T-helper 22 cell (primary cell): ENCODE measurements at regions not wholly inside any gene's neighbourhood (a gene's known extent, or its start where the extent isn't known, plus 50 kb on each side); places are given as distances from the start of the nearest gene placed in this dataset.
"Not testable (repeated sequence)": the region's sequence is repeated elsewhere in the genome, so short reads cannot be mapped to it uniquely, and the experiment has no call there.

Experiments
- DNase-seq: peaks from one replicate; pipeline ENCODE4 v3.0.0-alpha.2; 2020; ENCODE audit warnings: low read depth

- no peak for DNase-seq
These were observed 121.1 kb downstream of the TRIM27 start for GRCh38 chr6:28802417-28803336.

DNA sequence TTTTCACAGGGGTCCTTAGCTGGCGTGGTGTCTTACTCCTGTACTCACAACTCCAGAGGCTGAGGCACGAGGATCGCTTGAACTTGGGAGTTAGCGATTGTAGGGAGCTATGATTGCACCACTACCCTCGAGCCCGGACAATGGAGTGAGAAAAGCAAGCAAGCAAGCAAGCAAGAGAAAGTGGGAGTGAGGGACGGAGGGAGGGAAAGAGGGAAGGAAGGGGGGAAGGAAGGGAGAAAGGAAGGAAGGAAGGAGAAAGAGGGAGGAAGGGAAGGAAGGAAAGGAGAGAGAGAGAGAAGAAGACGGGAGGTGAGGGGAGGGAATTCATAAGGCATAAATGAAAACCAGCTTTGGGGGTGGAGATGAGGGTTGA lies 120.5 kb downstream of the TRIM27 start:
- no peak for DNase-seq

GRCh38 chr6:28807682-28808280 lies 116.0 kb downstream of the TRIM27 start:
- DNase-seq = no peak

DNA sequence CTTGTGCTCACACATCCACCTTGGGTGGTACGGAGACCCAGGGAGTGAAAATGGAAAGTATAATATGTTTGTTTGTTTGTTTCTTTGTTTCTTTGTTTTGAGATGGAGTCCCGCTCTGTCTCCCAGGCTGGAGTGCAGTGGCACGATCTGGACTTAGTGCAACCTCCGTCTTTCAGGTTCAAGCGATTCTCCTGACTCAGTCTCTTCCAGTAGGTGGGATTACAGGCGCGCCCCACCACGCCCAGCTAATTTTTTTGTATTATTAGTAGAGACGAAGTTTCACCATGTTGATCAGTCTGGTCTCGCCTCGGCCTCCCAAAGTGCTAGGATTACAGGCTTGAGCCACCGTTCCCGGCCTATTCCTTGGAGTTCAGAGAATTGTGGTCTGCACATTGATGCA lies 115.4 kb downstream of the TRIM27 start:
- no peak for DNase-seq

DNA sequence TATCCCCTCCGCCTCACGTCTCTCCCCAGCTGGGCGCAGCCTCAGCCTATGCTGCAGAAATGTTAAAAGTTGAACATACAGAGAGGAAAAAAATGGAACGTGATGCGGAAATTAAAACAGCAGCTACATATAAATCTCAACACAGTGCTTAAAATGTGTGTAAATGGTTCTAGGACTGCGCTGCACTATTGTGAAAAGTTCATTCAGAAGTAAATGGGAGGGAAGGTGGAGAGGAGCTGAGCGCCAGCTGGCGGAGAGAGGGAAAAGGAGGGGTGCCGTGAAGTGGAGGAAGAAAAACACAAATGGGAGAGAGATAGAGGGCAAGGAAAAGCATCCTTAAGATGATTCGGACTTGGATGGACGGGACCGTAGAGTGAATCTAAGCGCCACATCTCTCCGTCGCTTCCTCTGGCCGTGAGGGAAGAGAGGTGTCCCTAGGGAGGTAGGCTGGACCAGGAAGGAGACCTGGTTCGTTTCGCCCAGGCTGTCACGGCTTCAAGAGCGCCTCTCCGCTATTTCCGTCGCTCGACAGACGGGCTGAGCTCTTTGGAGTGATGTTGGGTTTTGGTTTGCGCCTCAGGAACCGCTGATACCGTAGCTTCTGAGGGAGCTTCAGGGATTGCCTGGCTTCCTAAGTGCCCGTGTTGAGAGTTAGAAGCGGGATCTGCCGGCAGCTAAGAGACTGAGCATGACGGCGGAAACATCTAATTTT lies 113.7 kb downstream of the TRIM27 start:
- no peak for DNase-seq

DNA sequence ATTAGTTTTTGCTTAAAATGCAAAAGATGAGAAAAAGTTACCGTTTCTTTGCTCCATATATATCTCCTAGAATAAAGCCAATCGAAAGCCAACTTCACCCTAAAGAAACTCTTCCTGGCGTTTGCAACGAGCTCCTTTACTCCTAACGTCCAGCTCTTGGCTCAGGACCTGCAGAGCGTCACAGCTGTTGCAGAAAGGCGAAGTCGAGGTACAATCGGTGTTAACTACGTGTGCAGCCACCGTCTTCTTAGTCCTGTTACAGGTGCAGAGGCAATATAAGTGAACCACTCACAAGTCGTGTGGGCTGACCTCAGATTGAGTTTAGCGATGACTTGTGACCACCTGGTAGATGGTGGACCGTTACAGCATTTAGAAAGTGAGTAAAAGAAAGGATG lies 113.1 kb downstream of the TRIM27 start:
- no peak for DNase-seq

DNA sequence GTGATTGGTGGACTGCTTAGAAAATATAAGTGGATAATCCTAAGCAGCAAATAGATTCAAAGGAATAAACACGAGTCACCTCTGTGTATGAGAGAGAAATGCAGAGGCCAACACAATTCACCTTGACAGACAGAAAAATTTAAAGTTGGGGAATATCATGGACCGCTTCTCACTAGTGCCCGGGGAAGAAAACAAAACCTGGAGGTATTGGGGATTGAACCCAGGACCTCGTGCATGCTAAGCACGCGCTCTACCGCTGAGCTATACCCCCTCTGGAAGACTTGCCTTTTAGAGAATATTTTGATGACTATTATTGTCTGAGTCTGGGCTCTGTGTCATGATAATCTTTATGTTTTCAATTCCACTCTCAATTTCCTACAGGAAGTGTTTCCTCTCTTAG lies 111.9 kb downstream of the TRIM27 start:
- DNase-seq = no peak

DNA sequence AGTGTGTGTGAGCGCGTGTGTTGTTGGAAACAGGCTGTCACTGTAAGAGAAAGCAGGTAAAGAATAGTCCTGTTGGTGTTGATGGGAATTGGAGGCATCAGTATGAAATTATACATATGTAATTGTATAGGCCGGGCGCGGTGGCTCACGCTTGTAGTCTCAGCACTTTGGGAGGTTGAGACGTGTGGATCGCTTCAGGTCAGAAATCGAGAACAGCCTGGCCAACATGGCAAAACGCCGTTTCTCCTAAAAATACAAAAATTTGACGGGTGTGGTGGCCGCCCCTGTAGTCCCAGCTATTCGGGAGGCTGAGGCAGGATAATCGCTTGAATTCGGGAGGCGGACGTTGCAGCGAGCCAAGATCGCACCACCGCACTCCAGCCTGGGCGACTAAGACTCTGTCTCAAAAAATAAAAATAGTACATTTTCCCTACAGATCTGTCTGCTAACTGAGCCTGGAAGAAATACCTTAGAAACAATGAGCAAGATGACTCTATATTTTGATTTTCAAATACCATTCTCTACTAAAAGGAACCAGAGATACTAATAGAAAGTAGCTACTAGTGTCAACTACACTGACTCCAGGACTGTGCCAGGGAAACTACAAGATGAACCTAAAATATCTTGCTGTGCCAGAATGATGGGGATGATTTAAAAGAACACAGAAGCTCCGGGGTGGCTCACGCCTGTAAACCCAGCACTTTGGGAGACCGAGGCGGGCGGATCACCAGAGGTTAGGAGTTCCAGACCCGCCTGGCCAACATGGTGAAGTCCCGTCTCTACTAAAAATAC lies 110.8 kb downstream of the TRIM27 start:
- DNase-seq = no peak

- DNase-seq = no peak
These were observed 109.5 kb downstream of the TRIM27 start for GRCh38 chr6:28814032-28814976.

GRCh38 chr6:28816339-28816908 lies 107.4 kb downstream of the TRIM27 start:
- DNase-seq = no peak

DNA sequence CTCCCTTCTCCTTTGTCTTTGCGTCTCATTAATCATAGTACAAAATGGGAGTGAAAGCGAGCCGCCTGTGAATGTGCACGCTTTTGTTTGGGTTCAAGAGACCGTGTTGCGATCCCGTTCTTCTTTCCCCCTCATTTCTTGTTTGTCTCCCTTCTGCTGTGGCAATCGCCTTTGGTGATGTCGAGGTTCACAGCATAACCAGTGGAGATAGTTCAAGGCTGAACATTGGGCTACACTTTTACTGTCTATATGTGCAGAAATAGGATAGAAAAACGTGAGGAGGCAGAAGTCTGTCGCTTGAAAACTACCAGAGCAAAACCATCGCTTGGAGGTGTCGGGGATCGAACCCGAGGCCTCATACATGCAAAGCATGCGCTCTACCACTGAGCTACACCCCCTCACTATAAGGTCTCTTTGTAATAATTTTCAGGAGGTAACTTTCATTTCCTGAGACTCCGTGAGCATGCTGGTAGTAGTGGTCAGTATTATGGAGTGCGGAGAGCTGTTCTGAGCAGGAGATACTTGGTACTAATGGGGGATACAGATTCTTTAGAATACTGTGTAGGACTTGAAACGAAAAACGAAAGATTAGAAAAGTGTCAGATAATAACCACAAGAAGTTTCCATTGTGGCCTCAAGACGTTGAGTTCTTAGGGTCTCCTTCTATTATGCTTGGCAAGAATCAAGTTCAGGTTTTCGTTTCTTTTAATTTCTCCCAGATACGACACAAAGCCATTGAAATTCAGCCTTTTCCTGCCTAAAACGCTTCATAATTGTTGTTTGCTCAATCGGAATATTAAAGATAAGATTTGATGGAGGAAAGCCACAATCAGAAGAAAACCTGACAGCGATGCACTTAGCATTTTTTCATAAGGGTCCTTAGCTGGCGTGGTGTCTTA lies 106.6 kb downstream of the TRIM27 start:
- DNase-seq = no peak

GRCh38 chr6:28817808-28818145 lies 106.0 kb downstream of the TRIM27 start:
- no peak for DNase-seq

- no peak for DNase-seq
These were observed 98.7 kb downstream of the TRIM27 start for GRCh38 chr6:28824793-28825731.

GRCh38 chr6:28825732-28826293 lies 98.0 kb downstream of the TRIM27 start:
- no peak for DNase-seq

DNA sequence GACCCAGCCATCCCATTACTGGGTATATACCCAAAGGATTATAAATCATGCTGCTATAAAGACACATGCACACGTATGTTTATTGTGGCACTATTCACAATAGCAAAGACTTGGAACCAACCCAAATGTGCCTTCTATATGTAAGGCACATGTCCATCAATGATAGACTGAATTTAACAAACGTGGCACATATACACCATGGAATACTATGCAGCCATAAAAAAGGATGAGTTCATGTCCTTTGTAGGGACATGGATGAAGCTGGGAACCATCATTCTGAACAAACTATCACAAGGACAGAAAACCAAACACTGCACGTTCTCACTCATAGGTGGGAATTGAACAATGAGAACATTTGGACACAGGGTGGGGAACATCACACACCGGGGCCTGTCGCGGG lies 92.1 kb downstream of the TRIM27 start:
- DNase-seq = not testable (repeated sequence)

- DNase-seq = not testable (repeated sequence)
These were observed 87.1 kb downstream of the TRIM27 start for GRCh38 chr6:28836703-28837102.

GRCh38 chr6:28838289-28838633 lies 85.5 kb downstream of the TRIM27 start:
- peak; percentile 33 for DNase-seq
